Activated CD8-positive, alpha-beta memory T cell treated with anti-CD3 and anti-CD28 coated beads for 24 hours (primary cell): ENCODE measurements at regions not wholly inside any gene's neighbourhood (a gene's known extent, or its start where the extent isn't known, plus 50 kb on each side); places are given as distances from the start of the nearest gene placed in this dataset.
A peak's percentile ranks its signal among the peaks of the same experiment; 100 is the strongest.
"Not testable (repeated sequence)": the region's sequence is repeated elsewhere in the genome, so short reads cannot be mapped to it uniquely, and the experiment has no call there.

Experiments
- DNase-seq: peaks from one replicate; pipeline ENCODE4 v3.0.0-alpha.2; 2020

DNA sequence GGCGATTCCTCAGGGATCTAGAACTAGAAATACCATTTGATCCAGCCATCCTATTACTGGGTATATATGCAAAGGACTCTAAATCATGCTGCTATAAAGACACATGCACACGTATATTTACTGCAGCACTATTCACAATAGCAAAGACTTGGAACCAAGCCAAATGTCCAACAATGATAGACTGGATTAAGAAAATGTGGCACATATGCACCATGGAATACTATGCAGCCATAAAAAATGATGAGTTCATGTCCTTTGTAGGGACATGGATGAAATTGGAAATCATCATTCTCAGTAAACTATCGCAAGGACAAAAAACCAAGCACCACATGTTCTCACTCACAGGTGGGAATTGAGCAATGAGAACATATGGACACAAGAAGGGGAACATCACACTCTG, 93.1 kb upstream of the NT5E start:
- not testable (repeated sequence) for DNase-seq

DNA sequence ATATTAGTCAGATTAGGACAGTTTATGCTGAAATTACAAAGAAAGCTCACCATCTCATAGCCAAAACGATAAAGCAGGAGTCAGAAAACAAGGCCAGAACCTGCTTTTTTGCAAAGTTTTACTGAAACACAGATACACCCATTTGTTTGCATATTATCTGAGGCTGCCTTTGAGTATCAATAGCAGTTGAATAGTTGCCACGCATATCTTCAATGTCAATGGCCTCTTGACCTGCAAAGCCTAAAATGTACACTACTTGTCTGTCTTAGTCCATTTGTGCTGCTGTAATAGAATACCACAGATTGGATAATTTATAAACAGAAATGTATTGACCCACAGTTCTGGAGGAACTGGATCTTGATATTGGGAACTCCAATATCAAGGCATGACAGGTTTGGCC, 94.1 kb upstream of the NT5E start:
- no peak for DNase-seq

DNA sequence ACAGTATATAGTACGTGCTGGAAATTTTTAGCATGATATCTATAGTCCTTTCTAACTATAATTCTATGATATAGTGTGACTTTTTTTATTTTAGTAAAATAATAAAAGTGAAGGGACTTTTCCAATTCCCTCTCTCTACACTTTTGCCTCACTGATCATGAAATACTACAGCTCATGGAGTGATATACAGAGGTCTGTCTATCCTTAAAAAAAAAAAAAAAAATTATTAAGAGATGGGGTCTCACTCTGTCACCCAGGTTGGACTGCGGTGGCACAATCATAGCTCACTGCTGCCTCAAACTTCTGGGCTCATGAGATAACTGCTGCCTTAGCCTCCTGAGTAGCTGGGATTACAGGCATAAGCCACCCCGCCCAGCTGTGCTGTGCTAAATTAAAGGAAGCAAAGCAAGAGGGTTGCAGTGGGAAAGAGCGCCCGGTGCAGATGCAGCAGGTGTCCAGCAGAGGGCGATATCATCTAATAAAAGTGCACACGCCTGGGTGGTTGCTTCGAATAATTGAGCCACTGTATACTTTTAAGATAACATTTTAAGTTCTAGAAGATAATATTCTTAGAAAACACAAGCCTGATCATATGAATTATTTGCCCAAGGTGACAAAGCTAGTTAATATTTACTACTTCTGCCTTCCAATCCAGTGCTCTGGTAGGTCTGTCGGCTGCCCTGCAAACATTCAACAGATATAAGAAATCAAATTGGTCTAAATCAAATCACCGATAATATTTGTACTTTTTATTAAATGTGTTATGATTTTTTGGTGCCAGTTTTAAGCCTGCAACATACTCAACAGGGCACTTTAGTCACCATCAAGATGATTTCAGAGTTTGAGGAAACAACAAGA, 94.9 kb upstream of the NT5E start:
- DNase-seq = peak; percentile 88

DNA sequence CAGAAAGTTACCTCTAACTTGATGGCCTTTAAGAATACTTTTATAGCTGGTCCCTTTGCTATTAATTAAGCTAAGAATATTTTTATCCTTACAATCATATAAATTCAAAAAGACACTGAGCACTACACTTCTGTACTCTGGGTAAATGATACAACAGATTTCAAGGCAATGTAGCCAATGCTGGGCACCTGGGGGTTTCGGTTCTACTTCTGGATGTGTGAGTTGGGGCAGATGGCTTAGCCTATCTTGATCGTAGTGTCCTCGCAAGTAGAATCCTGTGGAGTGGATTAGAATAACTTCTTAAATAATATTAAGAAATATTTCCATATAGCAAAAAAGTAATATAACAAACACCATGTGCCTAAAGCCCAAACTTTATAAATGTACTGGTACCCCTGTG, 96.9 kb upstream of the NT5E start:
- DNase-seq = no peak

DNA sequence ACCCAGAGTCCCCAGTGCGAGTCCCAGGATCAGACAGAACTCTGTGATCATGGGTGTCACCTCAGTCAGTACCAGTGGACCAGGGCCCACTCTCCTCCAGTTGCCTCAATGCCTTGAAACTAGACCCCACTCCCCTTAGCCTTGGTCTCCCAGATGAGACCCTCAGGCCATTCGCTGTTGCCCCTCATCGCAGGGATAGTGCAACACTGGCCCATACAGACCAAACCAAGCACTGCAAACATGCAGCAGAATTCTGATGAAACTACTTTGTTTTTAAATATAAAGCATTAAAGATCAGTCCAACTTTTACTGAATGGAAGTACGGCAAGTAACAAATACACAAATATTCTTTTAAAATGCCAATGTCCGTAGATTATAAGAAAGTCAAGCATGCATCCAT, 101.2 kb upstream of the NT5E start:
- DNase-seq = no peak

DNA sequence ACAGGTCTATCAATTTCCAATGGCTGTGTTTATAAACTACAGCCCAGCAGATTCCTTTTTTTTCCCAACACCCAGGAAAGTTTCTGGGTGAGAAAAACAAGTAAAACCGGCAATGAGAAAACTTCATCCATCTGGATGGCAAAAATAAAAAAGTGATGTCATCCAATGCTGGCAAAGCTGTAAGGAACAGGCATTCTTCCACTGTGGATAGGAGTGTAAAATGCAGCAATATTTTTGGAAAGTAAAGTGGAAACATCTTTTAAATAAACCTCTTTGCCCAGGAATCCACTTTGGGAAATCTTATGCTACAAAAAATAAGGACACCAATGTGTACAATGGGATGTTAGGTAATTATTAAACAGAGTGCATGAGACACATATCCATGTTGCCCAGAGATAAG, 102.1 kb upstream of the NT5E start:
- no peak for DNase-seq

DNA sequence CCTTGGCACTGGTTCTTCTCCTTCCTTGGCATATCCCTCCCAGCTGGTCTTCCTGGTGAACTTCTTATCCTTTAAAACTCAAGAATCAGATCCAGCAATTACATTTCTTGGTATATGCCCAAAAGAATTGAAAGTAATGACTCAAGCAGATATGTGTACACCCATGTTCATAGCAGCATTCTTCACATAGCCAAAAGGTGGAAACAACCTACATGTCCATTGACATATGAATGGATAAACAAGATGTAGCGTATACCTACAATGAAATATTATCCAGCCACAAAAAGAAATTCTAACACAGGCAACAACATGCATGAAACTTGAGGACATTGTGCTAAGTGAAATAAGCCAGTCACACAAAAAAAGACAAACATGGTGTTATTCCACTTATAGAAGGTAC, 103.7 kb upstream of the NT5E start:
- no peak for DNase-seq

DNA sequence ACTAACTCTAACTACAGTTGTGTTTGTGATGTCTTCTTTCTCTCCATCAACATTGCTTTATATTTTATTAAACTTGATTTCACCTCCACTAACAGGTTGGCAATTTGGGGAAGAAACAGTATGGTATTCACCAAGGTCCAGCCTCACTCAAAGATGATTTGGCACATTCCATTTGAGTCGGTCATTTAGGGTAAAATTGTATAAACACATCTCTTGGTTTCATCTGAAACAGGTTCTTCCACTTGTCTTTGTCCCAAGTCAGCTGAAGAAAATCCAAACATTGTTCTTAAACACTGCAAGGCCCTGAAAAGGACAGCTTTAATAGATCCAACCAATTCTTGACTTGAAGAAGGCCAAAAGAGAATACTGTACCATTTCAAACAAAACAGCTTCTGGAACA, 104.9 kb upstream of the NT5E start:
- DNase-seq = no peak

DNA sequence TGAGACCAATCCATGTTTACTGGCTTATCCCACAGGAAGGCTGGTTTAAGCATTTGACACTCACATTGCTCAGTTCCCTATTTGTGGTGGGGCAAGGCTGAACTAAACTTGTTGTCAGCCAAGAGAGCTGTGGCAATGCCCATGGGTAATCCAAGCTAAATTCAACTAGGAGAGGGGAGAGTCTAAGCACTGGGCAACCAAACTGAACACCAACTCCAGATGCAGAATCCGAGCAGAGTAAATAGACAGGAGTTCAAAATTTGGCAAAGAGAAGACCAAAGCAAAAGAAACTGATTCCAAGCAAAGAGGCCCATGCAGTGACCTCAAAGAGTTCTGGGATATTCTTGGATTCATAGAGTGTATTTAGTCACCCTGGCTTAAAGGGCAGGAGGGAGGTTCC, 106.5 kb upstream of the NT5E start:
- no peak for DNase-seq

DNA sequence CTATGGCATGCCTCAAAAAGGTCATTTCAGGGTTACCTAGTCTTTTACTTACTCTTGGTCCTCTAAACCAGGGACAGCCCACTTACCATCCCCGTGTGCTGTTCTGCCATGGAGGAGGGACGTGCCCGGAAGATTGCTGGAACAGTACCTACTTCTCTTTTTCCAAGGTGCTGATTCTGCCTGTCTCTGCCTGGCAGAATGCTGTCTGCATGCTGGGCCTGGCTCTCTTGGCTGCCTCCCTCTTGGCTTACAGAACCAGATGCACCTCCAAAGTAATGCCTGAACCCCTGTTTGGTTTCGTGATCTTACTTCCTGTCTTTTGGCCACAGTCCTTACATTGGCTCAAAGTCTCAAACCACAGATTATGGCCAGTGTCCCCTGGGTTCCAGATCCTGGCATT, 120.7 kb upstream of the NT5E start:
- no peak for DNase-seq

DNA sequence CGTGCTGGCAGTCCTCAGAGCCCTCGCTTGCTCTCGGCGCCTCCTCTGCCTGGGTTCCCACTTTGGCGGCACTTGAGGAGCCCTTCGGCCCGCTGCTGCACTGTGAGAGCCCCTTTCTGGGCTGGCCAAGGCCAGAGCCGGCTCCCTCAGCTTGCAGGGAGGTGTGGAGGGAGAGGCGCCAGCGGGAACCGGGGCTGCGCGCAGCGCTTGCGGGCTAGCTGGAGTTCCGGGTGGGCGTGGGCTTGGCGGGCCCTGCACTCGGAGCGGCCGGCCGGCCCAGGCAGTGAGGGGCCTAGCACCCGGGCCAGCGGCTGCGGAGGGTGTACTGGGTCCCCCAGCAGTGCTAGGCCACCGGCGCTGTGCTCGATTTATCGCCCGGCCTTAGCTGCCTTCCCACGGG, 124.1 kb upstream of the NT5E start:
- DNase-seq = not testable (repeated sequence)

DNA sequence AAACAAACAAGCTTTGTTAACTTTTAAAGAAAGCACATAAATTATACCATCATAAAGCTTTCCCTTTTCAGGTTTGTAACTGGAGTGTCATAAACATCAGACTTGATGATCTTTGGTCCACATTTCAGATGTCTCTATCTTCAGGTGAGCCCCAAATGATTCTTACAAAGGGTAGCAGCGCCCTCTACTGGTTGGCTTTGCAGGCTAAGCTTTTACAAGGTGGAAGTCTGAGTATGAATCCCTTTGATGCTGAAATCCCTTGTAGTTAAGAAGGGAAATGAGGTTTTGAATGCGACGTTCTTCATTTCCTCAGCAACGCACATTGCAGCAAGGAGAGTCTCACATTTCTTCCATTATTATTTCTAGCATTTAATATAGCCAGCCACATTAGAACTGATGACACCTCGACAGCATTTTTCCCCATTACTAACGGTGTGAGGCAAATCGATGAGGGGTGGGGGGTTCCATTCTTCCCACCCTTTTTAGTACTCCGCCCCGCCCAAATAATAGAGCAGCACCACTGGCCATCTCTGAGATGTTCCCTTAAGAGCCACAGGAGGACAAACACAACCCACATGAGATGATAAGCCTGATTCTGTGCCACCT, 126.3 kb upstream of the NT5E start:
- DNase-seq = peak; percentile 86

DNA sequence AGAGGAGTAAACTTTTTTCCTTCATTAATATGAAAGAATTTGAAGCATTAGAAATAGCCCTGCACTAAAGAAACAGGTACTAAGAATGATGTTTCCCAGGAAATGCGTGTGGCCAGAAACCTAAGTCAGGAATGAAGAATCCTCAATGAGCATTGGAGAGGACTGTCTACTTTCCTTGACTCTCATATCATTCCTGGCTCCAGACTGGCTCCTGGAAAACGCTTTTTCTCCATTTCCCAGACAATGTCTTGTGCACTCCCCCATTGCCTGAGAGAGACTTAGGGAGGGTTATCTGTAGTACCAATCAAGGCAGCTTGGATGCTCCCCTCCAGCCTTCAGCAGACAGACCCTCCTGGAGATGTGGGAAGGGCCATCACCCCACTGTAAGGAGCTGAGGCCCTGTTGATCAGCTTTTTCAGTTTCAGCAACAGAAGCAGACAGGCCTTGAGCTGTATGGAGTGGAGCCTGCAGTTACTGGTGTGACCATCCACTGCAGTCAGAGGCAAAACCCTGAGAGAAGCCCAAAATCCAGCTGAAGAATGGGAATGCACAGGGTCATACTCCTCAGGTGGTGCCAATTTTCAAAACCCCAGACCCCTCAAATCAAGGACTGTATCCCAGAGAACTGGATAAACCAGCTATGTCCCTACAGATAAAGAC, 127.3 kb upstream of the NT5E start:
- DNase-seq = no peak

DNA sequence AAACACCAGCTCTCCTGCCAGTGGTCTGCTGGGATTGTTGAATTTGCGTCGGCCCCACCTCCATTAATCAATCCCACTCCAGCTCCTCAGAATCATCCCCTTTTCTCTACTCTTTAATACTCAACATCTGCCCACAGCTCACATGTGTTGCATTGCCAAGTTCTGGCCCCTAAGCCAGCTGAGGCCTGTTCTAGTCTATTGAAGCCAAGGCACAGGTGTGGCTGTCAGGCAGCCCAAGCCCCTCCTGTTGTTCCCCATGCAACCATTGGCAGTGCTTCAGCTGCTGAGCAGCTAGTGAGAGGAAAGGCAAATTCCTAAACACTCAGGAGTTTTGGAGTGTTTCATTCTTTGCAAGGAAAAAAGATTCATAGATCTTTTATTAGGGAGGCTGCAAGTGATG, 128.0 kb upstream of the NT5E start:
- no peak for DNase-seq

DNA sequence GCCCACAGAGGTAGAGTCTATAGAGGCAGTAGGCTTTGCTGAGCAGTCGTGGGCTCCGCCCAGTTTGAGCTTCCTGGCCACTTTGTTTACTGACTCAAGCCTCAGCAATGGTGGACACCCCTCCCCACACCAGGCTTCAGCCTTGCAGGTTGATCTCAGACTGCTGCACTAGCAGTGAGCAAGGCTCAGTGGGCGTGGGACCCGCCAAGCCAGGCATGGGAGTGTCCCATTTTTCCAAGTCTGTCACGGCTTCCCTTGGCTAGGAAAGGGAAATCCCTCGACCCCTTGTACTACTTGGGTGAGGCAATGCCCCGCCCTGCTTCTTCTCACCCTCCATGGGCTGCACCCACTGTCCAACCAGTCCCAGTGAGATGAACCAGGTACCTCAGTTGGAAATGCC, 135.3 kb upstream of the NT5E start:
- DNase-seq = no peak

DNA sequence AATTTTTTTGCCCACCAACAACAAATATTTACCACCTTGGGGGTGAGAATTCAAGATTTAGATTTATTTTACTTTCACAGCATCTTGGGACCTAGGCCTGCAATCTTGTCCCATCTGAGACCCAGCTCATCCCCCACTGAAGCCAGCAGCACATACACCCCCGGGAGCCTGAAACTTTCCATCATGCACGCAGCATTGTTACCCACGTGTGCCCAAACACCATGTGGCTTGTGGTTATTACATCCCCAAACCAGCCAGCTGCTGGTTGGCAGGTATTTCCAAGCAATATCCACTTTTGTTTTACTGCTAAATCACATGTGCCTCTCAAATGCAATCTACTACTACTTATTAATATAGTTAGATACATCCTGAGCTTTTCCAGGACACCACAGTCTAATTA, 149.3 kb upstream of the NT5E start:
- DNase-seq = no peak

DNA sequence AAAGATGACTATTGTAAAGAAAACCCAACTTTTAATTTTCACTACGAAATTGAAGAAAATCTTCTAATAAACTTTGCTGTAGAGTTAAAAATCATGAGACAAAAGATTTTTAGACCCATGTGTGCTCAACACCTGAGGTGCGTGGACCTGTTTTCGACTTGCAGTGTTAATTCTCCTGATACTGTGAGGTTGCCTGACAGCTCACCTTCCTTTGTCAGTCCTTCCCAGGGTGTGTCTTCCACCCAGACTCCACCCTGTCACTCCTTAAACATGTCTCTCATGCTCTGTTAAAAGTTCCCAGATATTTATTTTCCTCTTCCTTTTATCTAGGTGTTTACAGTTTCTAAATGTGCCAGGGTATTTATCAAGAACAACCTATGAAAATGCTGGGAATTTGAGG, 151.3 kb upstream of the NT5E start:
- DNase-seq = no peak

DNA sequence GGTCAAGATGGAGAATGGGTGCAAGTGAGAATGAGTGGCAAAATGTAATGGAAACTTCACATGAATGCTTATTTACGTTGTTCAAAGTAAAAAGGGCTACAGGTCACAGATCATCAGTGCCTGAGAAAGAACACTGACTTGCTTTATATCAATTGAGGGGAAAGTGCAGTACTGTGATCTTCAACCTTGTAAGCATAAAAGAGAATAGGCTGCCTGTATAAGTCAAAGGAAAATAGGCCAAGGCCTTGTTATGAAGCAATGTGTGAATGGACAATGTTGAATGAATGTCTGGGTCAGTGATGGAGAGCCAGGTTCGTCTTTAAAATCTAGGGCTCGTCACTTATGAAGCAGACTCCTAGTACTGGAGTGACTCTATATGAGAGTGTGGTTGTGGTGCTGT, 158.6 kb upstream of the NT5E start:
- DNase-seq = no peak

DNA sequence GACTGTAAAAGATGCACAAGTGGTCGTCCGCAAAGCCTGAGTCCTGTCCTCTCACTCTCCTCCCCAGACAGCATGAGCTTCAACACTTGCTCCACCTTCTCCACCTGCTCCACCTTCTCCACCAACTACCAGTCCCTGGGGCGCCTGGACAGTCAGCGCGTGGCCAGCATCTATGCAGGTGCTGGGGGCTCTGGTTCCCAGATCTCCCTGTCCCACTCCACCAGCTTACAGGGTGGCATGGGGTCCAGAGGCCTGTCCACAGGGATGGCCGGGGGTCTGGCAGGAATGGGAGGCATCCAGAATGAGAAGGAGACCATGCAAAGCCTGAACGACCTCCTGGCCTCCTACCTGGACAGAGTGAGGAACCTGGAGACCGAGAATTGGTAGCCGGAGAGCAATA, 162.2 kb upstream of the NT5E start:
- no peak for DNase-seq

DNA sequence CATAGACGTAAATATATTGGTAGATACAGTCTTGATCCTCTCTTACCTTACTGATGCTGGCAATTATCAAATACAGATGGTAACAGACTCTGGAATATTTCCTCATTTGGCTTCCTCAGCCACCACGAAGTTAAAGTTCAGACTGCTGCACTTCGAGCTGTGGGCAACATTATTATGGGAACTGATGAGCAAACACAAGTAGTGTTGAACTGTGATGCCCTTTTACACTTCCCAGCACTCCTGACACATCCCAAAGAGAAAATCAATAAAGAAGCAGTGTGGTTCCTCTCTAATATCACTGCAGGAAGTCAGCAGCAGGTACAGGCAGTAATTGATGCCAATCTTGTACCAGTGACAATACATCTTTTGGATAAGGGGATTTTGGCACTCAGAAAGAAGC, 162.7 kb upstream of the NT5E start:
- DNase-seq = no peak

DNA sequence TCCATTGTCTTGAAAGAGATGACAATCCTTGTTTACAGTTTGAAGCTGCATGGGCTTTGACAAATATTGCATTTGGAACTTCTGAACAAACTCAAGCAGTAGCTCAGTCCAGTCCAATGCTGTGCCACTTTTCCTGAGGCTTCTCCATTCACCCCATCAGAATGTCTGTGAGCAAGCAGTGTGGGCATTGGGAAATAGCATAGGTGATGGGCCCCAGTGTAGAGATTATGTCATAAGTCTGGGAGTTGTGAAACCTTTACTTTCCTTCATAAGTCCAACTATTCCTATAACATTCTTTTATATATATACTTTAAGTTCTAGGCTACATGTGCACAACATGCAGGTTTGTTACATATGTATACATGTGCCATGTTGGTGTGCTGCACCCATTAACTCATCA, 163.4 kb upstream of the NT5E start:
- DNase-seq = not testable (repeated sequence)

DNA sequence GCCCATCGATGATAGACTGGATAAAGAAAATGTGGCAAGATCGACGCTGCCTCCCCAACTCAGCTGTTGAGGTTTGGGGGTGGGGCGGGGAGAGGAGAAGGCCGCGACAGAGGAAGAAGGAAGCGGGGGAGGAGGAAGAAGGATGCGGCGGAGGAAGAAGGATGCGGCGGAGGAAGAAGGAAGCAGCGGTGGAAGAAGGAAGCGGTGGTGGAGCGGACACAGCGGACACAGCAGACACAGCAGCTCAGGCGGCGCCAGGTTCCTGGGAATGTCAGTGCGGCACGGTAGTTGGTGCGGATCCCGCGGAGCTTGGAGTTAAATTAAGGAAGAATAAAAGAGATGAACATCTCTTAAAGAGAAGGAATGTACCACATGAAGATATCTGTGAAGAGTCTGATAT, 163.9 kb upstream of the NT5E start:
- no peak for DNase-seq

DNA sequence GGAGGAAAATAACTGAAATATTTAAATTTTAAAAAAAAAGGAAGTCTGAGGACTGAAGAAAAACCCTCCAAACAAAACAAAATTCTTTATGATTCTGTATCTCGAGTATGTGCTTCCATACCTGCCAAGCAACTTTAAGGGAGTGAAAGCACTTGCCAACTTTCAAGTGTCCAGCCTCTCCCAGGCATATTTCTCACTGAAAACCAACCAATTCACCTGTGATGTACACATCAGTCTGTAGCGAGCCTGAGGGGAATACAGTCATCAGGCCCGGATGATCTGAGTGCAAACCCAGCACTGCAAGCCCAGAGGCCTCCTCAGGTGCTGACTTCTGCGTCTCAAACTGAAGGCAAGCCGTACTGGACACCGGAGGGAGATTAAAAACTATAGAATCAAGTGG, 164.8 kb upstream of the NT5E start:
- DNase-seq = no peak

DNA sequence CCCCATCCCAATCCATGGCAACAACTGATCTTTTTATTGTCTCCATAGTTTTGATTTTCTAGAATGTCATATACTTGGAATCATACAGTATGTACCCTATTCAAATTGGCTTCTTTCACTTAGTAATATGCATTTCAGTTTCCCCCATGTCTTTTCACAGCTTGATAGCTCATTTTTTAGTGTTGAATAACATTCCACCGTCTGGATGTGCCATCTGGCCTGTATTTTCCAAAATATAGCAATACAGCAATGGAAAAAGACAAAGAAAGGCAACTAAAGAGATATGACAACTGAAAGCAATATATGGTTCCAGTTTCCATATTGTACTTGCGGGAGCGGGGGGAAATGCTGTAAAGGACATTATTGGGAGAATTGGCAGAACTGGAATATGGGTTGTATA, 166.4 kb upstream of the NT5E start:
- DNase-seq = no peak
